ENCODE measurements at regions not wholly inside any gene's neighbourhood (a gene's known extent, or its start where the extent isn't known, plus 50 kb on each side); places are given as distances from the start of the nearest gene placed in this dataset.
A peak's percentile ranks its signal among the peaks of the same experiment; 100 is the strongest.

GRCh38 chr15:61530769-61531168 lies 301.7 kb upstream of the RORA start:
- no peak for DNase-seq

GRCh38 chr15:61528581-61528910 lies 299.4 kb upstream of the RORA start:
- DNase-seq, result no peak

- DNase-seq, result no peak
Measured at GRCh38 chr15:61527836-61528580, 298.9 kb upstream of the RORA start.

GRCh38 chr15:61524545-61524944 lies 295.4 kb upstream of the RORA start:
- no peak for DNase-seq

- DNase-seq, result no peak
Measured at GRCh38 chr15:61524086-61524485, 295.0 kb upstream of the RORA start.

GRCh38 chr15:61522411-61522810 lies 293.3 kb upstream of the RORA start:
- no peak for DNase-seq

- DNase-seq, result peak; percentile 54
Measured at GRCh38 chr15:61521953-61522352, 292.9 kb upstream of the RORA start.

- DNase-seq, result no peak
Measured at GRCh38 chr15:61519296-61519695, 290.2 kb upstream of the RORA start.

GRCh38 chr15:61518191-61518950 lies 289.3 kb upstream of the RORA start:
- no peak for DNase-seq

- no peak for DNase-seq
Measured at GRCh38 chr15:61517776-61518175, 288.7 kb upstream of the RORA start.

GRCh38 chr15:61517335-61517734 lies 288.2 kb upstream of the RORA start:
- no peak for DNase-seq

- DNase-seq, result no peak
Measured at GRCh38 chr15:61511756-61512155, 282.7 kb upstream of the RORA start.

GRCh38 chr15:61511089-61511488 lies 282.0 kb upstream of the RORA start:
- no peak for DNase-seq

- DNase-seq, result no peak
Measured at GRCh38 chr15:61509327-61509840, 280.3 kb upstream of the RORA start.

GRCh38 chr15:61503383-61503969 lies 274.4 kb upstream of the RORA start:
- DNase-seq, result no peak

GRCh38 chr15:61501815-61502389 lies 272.8 kb upstream of the RORA start:
- no peak for DNase-seq

GRCh38 chr15:61500951-61501620 lies 272.0 kb upstream of the RORA start:
- DNase-seq, result no peak

- DNase-seq, result no peak
Measured at GRCh38 chr15:61500523-61500922, 271.4 kb upstream of the RORA start.

GRCh38 chr15:61499376-61499775 lies 270.3 kb upstream of the RORA start:
- DNase-seq, result no peak

GRCh38 chr15:61489571-61489970 lies 260.5 kb upstream of the RORA start:
- no peak for DNase-seq

GRCh38 chr15:61483599-61483998 lies 254.5 kb upstream of the RORA start:
- no peak for DNase-seq

GRCh38 chr15:61481886-61482285 lies 252.8 kb upstream of the RORA start:
- DNase-seq, result no peak

Data from muscle of arm (tissue), 1 donor.